Daoy (cell line): ENCODE measurements at regions not wholly inside any gene's neighbourhood (a gene's known extent, or its start where the extent isn't known, plus 50 kb on each side); places are given as distances from the start of the nearest gene placed in this dataset.

Source experiments
- DNase-seq: peaks from one replicate; pipeline ENCODE4 v3.0.0-alpha.2; 2015; ENCODE audit warnings: low read depth

DNA sequence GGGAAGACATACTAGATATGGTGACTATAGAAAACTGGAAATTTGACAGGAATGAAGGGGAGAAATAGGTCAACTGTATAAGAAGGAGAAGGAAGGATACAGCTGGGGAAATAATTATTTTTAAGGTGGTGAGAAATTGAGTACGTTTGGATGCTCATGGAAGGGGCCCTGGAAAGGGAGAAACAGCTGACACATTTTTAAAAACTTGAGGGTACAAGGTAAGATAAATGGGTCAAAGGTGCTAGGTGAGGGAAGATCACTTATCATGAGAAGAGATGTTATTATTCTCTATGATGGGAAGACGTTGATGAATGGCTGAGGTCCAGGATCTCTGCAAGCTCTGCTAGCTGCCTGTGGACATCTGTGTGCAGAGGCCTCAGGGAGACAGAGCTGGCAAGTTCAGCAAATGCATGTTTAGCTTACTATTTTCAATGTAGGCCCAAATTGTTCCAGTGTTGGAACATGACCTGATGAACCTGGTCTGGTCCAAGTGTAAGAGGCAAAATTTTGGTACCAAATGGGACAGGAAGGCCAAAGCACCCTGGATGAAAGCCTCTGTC is 181.7 kb downstream of the MTRR start:
- no peak for DNase-seq

DNA sequence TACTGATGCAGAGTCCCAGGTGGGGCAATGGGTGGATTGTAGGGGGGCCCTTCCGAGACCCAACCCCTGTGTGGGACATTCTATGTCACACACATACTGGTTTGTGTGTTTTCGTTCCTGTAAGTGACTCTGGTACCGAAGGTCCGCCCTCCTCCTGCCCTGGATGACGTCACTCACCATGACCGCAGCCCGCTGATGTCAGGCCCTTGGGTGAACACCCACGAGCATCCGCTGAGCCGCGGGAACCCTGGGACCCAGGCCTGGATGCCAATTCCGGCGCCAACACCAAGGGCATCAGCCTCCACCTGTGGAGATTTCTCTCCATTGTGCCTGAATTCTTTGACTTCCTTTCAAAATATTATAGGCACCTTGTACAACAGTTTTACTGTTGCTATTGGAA is 184.3 kb downstream of the MTRR start:
- DNase-seq: peak; percentile 68

DNA sequence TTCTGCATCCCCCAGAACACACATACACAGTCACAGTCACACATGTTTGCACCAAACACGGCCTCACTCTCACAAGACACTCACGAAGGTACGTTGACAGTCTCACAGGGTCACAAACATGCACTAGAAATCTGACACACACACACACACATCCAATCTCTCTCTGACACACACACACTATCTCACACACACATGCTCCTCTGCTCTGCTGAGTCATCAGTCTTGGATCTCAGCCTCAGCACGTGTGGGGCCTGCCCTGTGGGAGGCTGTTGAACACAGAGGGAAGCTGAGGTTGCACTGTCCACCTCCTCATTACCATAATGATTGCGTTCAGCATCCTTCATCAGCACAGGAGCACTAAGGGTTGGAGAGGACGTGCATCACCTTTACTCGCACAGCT is 188.8 kb downstream of the MTRR start:
- DNase-seq: peak; percentile 63

DNA sequence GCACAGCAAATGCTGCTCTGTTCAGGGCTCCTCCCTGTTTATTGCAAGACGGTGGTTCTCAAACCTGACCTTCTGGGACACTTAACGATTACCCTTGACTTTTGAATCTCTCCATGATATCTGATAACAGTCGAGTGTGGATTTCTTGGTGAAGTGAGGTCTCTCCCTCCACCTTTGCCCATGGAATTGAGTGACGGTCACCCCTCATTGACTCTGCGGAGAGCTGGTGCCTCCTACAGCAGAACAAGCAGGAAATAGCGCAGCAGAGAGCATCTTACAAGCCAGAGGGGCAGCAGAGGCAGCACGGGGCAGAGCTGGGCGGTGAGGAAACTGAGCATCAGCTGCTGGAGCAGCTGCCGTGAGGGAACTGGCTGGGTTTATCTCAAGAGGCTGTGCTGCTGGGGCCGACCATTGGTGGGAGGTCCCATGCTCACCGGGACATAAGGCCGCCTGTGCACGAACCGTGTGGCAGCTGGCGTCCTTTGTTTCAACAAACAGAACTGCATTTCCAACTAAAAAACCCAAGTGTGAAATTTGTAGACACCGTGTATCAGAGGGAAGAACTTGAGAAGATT is 189.8 kb downstream of the MTRR start:
- DNase-seq: peak; percentile 28

DNA sequence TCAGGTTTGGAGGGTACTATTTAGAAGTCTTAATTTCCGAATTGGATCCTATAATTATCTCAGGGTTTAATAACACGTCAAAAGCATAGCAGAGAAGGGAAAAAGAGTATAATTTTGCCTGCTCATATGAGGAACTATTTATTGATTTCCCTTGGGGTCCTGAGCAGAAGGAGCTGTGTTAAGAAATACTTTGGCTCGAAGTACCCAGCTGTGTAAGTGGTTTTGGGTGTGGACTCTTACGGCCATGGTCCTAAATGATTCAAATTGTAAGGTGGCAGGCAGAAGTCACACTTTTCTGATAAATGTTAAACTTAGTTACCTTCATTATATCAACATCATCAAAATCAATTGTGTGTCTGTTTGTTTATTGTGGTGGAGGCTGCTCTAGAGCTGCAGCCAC is 190.4 kb downstream of the MTRR start:
- DNase-seq: no peak

DNA sequence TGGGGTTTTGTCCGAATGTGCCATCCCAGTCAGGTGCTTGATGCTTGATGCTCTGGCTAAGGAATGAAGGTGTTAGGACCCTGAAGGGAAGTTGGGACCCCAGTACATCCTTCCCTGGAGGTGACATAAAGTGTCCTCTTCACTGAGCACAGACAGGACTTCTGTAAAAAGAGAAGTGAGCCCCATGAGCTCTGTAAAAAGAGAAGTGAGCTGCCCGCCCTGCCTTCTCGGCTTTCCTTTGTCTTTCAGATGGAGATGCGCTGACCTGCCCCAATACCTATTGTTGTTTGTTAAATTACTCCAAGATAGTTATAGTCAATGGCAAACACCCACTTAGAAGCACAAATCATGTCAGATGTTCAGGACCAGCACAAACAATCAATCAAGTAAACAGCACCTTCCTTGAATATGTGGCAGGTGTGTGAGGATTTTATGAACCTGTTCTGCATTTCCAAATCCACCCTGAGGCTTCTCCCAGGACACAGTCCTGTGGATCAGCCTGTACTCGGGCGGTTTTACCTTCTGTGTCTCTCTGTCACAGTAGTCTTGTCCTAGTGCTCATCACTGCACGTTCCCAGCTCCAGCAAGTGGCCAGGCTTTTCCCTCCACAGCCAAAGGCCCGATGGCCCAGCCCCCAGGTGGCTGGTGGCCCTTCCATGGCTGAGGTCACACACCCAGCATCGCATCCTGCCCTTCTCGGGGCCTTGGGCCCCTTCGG is 191.4 kb downstream of the MTRR start:
- DNase-seq: no peak

DNA sequence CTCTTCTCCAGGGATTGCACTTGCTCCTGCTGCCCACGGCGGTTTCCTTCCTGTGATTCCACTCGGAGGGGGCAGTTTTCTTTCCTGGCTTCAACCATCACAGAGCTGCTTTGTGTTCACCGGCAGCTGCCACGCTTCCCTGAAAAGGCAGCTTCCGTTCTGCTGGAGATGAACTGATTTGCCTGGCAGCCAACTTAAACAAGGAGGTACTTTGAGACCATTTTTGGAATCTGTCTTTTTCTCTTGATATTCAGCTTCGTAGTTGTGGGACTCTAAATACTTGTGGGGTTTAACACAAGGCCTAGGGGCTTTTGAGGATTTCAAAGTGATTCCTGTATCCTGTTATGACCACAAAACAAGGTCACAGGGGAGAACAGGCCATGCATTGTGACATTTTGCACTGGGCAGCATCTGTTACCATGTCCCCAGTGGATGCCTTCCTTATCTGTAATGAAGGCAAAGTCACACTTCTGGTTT is 192.0 kb downstream of the MTRR start:
- no peak for DNase-seq

DNA sequence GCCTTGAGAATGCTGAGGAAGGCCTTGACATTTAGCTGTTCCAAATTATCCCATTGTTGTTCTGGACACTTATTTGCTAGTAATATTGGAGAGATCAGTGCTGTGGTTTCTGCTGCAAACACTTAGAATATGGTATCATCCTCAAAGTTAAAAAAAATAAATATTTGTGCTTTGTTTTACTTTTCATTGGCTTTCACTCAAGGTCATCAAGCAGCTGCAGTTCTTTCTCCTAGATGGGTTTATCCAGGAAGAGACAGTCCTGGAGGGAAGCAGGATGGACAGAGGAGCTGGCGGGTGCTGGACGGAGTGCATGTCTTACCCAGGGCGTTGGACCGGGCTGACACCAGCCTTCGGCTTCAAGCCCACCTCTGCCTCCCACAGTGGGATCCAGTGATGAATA is 193.6 kb downstream of the MTRR start:
- no peak for DNase-seq

DNA sequence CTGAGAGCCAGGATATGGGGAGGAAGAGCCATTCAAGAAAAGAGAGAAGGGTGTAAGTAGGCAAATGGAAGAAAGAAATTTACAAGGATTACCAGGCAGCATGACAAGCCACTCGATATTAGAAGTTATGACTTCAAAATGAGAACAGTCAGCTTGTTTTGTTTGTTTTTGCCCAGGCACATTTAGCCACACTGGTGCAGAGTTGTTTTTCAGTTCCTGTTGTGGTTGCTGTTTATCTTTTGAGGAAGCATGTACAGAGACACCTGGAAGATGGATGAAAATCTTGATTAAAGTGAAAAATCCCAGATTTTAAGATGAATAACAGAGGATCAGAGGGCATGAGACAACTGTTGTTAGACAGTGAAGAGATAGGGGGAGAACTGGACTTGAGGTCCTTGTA is 199.1 kb downstream of the MTRR start:
- DNase-seq: no peak

DNA sequence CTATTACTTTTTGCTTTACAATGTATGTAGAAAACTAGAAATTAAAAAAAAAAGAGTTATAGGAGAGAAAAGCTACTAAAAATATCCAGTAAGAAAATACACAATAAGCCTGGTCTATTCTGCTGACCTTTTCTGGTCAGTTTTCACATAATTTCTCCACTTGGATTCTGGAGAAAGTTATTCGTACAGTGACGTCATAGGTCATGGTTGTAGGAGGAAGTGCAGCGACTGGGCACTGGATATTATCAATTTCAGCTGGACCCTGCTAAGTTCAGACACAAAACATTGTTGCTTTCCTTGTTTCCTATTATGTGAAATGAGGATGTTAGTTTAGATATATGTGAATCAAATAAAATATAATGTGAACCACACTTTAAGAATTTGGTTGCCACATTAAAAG is 201.2 kb downstream of the MTRR start:
- no peak for DNase-seq

DNA sequence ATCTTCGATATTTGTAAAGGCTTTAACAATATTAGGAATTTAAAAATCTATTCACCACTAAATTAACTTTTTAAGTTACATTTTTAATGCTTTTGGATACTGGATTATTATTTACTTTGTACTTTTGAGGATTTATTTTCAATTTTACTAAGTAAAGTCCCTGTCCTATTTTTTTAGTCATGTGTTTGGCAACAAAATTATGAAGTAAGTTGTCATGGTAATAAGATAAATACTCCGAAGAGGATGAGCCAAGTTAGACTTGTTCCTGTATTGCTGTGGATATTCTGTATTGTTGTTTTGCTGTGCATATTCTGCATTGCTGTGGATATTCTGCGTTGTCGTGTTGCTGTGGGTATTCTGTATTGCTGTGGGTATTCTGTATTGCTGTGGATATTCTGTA is 210.1 kb downstream of the MTRR start:
- DNase-seq: no peak

DNA sequence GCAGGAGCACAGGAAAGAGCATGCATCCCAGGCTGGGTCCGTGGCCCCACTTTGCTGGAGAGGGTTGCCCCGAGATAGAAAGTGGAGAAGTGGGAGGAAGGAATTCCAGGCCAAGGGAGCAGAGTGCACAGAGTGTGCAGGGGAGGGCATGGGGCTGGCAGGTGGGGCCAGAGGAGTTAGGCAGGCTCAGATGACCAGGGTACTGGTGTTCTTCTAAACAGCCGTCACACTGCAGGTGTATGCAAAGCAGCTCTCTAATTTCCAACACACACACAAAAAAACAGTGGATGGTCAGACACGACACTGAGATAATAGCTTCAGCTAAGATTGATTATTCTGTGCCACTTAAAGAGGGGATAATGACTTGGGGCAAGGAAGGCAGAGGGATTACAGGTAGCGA is 212.2 kb downstream of the MTRR start:
- DNase-seq: no peak

DNA sequence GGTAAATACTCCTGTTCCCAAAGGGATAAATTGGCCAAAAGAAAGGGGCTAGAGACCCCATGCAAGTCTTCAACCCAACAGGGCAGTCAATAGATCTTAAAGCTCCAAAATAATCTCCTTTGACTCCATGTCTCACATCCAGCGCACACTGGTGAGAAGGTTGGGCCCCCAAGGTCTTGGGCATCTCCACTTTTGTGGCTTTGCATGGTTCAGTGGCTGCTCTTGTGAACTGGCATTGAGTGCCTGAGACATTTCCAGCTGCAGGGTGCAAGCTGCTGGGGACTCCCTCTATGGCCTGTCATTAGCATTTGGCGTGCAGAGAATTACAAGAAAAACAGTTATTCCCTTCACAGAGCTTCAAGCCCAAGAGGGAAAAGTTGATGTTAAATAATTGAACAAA is 224.7 kb downstream of the MTRR start:
- DNase-seq: no peak

DNA sequence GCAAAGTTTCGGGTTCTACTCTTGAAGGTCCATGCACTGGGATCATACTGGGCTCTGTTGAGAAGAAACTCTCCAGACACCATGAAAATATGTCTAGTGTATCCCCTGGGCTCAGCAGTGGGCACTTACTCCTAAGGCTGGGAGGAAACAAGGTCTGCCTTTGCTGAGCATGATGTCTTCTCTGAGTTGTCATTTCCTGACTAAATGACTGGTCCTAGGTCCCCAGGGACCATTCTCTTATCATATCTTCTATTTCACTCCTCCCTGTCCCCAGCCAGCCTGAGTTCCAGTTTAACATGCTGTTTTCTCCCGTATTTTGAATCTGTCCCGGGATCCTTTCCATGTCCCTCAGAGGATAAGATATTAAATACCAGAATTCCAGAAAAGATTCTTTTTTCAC is 225.4 kb downstream of the MTRR start:
- DNase-seq: no peak

DNA sequence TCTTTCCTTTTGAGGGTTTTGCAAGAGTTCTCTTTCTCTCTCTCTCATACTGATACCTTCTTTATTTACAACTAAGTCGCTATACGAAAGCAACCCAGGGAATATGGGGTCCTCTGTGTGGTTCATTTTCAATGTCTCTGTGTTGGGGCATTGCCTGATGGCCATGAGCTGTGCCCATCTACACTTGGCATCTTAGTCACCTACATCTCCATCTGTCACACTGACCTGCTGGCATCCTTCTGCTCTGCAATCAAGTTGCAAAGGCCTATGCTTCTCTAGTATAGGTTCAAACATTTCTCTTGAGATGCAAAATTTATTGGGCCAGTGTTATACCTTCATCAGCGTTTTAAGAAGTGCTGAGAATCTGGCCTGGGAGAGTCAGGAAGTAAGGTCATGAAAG is 228.2 kb downstream of the MTRR start:
- no peak for DNase-seq

DNA sequence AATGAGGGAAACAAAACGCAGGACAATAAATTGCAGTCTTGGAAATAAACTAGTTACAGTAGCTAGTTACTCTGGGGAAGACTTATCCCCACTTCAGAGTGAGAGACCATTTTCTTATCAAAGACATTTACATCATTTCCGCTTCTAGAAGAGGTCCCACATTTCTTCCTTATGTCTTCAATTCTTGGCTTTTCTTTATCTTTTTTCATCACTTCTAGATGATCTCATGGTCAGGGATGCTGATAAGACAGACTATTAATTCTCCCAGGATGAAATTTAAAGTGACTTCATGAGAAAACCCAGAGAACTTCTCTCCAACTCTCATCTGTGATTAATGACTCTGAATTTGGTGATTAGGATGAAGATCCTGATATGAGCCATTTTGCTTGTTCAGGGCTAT is 229.1 kb downstream of the MTRR start:
- DNase-seq: no peak

DNA sequence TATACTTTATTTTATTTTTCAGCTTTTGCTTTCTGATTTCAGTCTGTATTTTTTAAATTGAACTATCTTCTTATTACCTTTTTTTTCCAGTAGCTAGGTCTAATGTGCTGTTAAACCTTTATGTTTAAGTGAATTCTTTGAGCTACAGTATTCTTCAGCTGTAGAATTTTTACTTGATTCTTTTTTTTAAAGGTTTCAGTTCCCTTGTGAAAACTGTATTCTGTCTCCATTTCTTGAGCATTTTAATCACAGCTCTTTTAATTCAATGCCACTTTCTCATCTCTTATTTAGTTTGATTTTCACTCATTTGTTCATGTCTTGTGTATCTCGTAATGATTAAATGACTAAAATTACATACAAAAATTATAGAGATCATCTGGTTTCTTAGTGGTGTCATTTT is 233.8 kb downstream of the MTRR start:
- DNase-seq: no peak

DNA sequence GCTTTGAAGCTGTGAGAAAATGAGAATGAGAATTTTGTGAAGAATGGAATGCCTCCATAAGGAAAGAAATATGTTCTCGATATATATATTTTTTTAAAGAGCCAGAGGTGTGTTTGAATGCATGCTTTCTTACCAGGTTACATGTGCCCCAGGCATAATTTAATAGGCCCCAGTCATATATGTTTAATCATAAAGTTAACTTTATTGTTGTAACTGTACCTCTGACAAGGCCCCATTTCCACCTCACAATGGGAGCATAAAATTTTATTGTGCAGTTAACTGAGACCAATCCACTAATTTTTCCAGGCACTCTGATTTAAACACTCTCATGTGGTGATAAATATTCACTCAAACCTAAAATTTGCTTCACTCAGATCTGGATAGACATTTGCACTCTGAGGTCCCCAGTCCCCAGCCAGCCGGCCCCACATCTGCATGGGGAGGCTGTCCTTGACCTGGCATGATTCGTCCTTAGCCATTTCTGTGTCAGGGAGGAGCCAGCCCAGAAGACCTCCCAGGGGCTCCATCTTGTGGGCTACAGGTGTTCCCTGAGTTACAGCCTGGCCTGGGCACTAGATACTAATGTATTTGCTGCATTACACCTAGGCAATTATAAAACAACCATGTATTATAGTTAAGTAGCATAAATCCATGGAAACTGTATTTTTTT is 245.8 kb downstream of the MTRR start:
- no peak for DNase-seq

DNA sequence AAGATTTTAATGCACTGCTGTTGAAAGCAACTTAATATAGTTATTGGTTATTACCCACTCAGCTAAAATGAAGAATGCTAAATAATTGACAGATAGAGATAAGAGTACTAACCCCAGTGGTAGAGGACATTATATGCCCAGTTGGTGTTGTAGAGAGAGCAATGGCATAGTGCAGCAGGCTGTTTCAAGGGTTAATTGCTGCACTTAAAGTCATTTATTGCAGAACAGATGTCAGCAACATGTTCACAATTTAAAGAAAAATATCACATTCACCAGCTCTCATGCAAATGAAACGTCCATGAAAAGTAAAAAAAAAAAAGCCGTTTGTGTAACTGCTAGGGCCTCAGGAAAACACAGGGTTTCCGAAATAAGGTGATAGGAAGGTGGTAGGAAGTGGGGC is 254.6 kb downstream of the MTRR start:
- DNase-seq: no peak

DNA sequence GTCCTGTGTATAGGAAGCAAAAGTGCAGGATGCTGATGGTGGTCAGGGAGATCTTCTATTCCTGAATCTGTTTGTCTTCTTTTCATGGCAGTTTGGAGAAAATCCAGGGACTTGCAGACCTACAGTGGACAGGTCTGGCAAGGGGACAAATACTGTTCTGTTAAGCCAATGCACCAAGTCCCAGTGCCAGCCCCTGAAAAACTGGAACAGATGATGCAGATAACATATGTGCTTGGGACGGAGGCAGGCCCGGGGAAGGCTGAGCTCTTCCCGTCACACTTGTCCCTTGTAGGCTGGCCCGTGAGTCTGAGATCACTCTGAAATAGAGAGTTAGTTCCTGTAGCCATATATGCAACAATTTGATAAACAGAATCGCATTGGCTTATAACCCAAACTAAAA is 265.7 kb downstream of the MTRR start:
- no peak for DNase-seq

DNA sequence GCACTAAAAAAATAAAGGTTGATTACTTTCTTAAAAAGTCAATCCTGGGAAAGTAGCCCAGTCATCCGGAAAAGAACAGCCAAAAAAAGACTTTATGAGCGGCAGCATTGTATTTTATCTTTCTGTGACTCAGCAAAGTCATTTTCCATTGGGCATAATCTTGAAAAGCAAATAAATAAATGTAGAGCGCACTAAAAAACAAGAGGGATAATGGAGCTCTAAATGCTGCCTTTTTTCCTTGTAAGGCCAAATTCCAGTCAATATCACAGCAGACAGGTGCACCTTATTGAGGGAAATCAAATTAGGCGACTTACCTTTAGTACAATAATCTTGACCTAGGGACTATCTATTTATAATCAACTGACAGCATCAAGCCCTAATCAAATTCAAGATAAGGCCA is 266.8 kb downstream of the MTRR start:
- DNase-seq: no peak

DNA sequence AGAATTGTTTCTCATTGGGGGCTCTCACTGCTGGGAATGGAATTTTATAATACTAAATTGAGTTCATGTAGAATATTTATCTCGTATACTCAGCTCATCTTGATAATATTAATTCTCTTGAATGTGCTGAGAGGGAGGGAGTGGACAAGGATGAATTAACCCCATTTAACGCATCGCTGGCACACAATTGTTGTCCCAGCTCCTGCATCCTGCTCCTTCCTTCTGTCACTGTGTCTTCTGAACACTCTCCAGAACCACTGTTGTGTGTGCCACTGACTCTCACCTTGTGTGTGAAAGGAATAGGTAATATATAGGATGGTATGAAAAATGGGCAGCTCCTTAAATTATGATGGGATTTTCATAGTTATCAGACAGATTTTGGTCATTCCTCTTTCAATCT is 267.3 kb downstream of the MTRR start:
- DNase-seq: no peak

DNA sequence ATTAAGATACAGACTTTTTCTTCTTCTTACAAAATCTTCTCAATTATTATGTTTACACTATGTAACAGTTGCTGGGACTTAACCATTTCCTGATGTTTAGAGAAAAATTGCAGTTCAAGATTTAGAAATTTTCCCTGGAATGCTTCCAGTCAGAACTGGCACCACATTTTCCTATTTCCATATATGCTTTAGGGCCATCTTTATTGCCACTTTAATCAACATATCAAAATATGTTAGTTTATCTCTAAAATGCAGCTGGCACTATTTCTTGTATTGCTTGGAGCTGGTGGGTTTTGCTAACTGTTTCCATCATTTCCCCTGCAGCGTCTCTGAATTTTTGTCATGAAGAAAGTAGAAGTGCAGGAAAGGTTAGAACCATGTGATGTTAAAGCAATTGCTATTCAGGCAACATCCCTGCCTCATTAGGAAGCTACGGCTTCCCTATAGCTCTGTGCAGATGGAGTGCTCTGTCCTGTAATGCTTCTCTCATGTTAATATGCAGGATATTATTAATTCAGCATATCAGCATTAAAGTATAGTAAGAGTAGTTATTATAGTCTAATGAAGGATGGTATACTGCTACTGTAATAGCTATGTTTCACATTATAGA is 269.1 kb downstream of the MTRR start:
- DNase-seq: no peak
